Hepatocyte (in vitro differentiated cells): ENCODE measurements at regions not wholly inside any gene's neighbourhood (a gene's known extent, or its start where the extent isn't known, plus 50 kb on each side); places are given as distances from the start of the nearest gene placed in this dataset.

Experiments used
- DNase-seq: peaks from one replicate; pipeline ENCODE4 v3.0.0-alpha.2; 2016; ENCODE audit warnings: low spot score
- H2AFZ ChIP-seq: fragments of 200-600 bp; sonication (generic); 2 replicates; pipeline ENCODE4 v1.6.0; 2016; ENCODE audit warnings: antibody characterized with exemption, mild to moderate bottlenecking
- H3K27ac ChIP-seq: fragments of 200-600 bp; sonication (generic); 2 replicates; pipeline ENCODE4 v1.5.1; 2016; ENCODE audit warnings: mild to moderate bottlenecking
- H3K27me3 ChIP-seq: fragments of 200-600 bp; sonication (generic); 2 replicates; pipeline ENCODE4 v1.6.1; 2016
- H3K36me3 ChIP-seq: fragments of 200-600 bp; sonication (generic); replicated peaks from 2 replicates; pipeline ENCODE4 v1.5.1; 2016; ENCODE audit warnings: low read depth; ENCODE audit not compliant: insufficient read depth
- H3K4me1 ChIP-seq: fragments of 200-600 bp; sonication (generic); 2 replicates; pipeline ENCODE4 v1.5.1; 2016; ENCODE audit warnings: mild to moderate bottlenecking, moderate library complexity; ENCODE audit not compliant: insufficient read depth
- H3K4me2 ChIP-seq: fragments of 200-600 bp; sonication (generic); 2 replicates; pipeline ENCODE4 v1.6.0; 2016
- H3K4me3 ChIP-seq: fragments of 200-600 bp; sonication (generic); 2 replicates; pipeline ENCODE4 v1.5.1; 2016; ENCODE audit warnings: mild to moderate bottlenecking
- H3K79me2 ChIP-seq: fragments of 200-600 bp; sonication (generic); 2 replicates; pipeline ENCODE4 v1.6.0; 2017; ENCODE audit warnings: mild to moderate bottlenecking
- H3K9me2 ChIP-seq: fragments of 200-600 bp; sonication (generic); replicated peaks from 2 replicates; pipeline ENCODE4 v1.6.0; 2017; ENCODE audit warnings: mild to moderate bottlenecking; ENCODE audit not compliant: insufficient read depth
- H3K9me3 ChIP-seq: fragments of 200-600 bp; sonication (generic); 2 replicates; pipeline ENCODE4 v1.5.1; 2016; ENCODE audit warnings: low read depth, mild to moderate bottlenecking
- H4K20me1 ChIP-seq: fragments of 200-600 bp; sonication (generic); 2 replicates; pipeline ENCODE4 v1.6.0; 2016; ENCODE audit warnings: mild to moderate bottlenecking; ENCODE audit not compliant: insufficient read depth, poor library complexity, severe bottlenecking
- EZH2 ChIP-seq: fragments of 200-600 bp; sonication (generic); IDR thresholded peaks from 2 replicates; pipeline ENCODE4 v1.6.1; 2016; ENCODE audit warnings: antibody characterized with exemption, mild to moderate bottlenecking, borderline replicate concordance
- EZH2phosphoT487 ChIP-seq: fragments of 200-600 bp; sonication (generic); IDR thresholded peaks from one replicate; pipeline ENCODE4 v1.6.1; 2018; ENCODE audit warnings: antibody characterized with exemption, mild to moderate bottlenecking, low read depth, moderate library complexity; ENCODE audit not compliant: unreplicated experiment, severe bottlenecking
- WGBS: methylation state at CpG from one replicate; pipeline ENCODE4 v1.1.6; 2016; ENCODE audit warnings: low lambda C conversion rate; ENCODE audit errors: missing lambda C conversion rate; 5-methylcytosine and 5-hydroxymethylcytosine counted together
- TF ChIP-seq, protein P1 (sequence below): fragments of 200-600 bp; sonication (generic); IDR thresholded peaks from 2 replicates; pipeline ENCODE4 v1.5.1; 2016; ENCODE audit warnings: antibody characterized with exemption, mild to moderate bottlenecking; ENCODE audit not compliant: poor library complexity

DNA sequence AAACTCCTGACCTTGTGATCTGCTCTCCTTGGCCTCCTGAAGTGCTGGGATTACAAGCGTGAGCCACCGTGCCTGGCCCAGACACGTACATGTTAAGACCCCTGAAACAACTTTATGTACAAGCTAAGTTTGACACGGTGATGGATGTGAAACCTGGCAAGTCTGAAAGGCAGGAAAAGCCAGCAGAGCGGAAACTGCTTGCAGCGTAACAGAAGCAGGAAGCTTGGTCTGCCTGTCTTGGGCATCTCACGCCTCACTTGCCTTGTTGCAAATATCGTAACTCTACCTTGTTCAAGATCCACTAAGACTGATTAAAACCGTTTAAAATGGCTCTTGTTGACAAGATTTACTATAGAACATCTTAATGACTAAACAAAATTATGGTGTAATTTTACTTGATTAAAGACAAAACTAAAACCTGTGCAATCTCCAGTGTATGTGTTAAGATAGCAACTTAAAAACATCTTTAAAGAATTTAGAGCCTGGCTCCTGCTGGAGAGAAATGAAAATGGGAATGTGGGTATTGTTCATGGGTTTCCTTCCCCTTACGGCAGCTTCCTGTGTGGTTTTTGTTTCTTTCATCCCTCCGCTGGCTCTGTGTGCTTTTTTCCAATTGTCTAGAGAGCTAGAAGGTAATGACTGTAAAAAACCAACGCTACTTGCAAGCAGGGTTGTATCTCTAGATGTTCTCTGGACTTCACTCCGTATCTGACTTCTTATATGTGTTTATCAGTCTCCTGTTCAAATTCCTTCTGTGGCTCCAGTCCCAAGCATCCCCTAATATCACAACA, 477.6 kb downstream of the XYLT1 start:
- no peak overlapping the region for H2AFZ ChIP-seq
- H4K20me1 ChIP-seq, result no peaks in the 10 kb centered on the region
- H3K27ac ChIP-seq, result no peak overlapping the region

DNA sequence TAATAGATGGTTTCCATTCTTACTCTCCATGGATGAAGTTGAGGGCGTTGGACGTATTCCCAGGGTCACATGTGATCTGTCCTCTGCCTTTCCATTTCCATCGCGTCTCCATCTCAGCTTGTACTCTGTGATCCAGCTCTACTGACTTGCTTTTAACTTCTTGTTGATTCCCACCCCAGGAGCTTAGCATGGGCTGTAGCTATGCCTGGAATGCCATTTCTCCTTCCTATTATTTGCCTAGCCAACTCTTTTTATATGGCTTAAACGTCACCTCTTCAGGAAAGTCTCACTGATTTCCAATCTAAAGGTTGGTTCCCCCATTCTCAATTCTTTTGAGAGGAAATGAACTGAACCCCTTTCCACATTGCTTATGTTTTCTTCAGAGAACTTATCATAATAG, 475.9 kb downstream of the XYLT1 start:
- Histone ChIP-seq H4K20me1 (no peaks in the 10 kb centered on the region), H3K9me2 (no peaks in the 10 kb centered on the region), H3K27me3 (peaks cover 3% of the 10 kb centered on the region), H3K79me2 (no peaks in the 10 kb centered on the region), H2AFZ (no peak overlapping the region), H3K36me3 (no peaks in the 10 kb centered on the region), H3K9me3 (no peaks in the 10 kb centered on the region), H3K4me3 (no peak overlapping the region), H3K4me1 (no peaks in the 10 kb centered on the region), H3K4me2 (no peak overlapping the region), H3K27ac (no peak overlapping the region)
- no peak for DNase-seq
- TF ChIP-seq EZH2 (no peak), EZH2phosphoT487 (no peak)
- TF ChIP-seq, protein P1, sequence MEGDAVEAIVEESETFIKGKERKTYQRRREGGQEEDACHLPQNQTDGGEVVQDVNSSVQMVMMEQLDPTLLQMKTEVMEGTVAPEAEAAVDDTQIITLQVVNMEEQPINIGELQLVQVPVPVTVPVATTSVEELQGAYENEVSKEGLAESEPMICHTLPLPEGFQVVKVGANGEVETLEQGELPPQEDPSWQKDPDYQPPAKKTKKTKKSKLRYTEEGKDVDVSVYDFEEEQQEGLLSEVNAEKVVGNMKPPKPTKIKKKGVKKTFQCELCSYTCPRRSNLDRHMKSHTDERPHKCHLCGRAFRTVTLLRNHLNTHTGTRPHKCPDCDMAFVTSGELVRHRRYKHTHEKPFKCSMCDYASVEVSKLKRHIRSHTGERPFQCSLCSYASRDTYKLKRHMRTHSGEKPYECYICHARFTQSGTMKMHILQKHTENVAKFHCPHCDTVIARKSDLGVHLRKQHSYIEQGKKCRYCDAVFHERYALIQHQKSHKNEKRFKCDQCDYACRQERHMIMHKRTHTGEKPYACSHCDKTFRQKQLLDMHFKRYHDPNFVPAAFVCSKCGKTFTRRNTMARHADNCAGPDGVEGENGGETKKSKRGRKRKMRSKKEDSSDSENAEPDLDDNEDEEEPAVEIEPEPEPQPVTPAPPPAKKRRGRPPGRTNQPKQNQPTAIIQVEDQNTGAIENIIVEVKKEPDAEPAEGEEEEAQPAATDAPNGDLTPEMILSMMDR, result no peak
- 80% methylated on average over 5 of the region's 5 CpGs for WGBS

More for the DNA sequence above, 477.6 kb downstream of the XYLT1 start:
- Histone ChIP-seq H3K4me3 (no peak overlapping the region), H3K9me3 (no peaks in the 10 kb centered on the region), H3K9me2 (no peaks in the 10 kb centered on the region), H3K27me3 (peaks cover 3% of the 10 kb centered on the region), H3K4me1 (no peaks in the 10 kb centered on the region), H3K36me3 (no peaks in the 10 kb centered on the region), H3K79me2 (no peaks in the 10 kb centered on the region), H3K4me2 (no peak overlapping the region)
- no peak for TF ChIP-seq EZH2
- no peak for TF ChIP-seq EZH2phosphoT487
- TF ChIP-seq, protein P1, result no peak
- DNase-seq, result no peak
- 80% methylated on average over 13 of the region's 13 CpGs for WGBS

DNA sequence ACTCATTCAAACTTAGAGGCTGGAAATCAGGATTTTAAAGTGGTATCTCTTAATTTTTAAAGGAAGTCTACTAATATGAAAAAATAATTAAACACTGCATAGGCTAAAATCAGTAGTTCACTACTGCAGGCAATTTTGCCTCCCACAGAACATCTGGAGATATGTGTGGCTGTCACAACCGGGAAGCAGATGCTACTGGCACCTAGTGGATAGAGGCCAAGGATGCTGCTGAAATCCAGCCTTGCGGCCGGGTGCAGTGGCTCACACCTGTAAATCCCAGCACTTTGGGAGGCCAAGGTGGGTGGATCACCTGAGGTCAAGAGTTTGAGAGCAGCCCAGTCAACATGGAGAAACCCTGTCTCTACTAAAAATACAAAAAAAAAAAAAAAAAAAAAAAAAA, 473.9 kb downstream of the XYLT1 start:
- no peaks in the 10 kb centered on the region for H3K4me1 ChIP-seq
- no peak for DNase-seq
- whole genome bisulfite sequencing, result 62% methylated on average over 3 of the region's 3 CpGs
- H4K20me1 ChIP-seq, result no peaks in the 10 kb centered on the region
- no peak overlapping the region for H3K4me3 ChIP-seq
- H3K36me3 ChIP-seq, result no peaks in the 10 kb centered on the region
- H3K27ac ChIP-seq, result no peak overlapping the region
- no peaks in the 10 kb centered on the region for H3K9me2 ChIP-seq
- peaks cover 3% of the 10 kb centered on the region for H3K27me3 ChIP-seq
- H3K4me2 ChIP-seq, result no peak overlapping the region
- TF ChIP-seq EZH2, result no peak
- H2AFZ ChIP-seq, result no peak overlapping the region
- no peaks in the 10 kb centered on the region for H3K9me3 ChIP-seq
- H3K79me2 ChIP-seq, result no peaks in the 10 kb centered on the region

DNA sequence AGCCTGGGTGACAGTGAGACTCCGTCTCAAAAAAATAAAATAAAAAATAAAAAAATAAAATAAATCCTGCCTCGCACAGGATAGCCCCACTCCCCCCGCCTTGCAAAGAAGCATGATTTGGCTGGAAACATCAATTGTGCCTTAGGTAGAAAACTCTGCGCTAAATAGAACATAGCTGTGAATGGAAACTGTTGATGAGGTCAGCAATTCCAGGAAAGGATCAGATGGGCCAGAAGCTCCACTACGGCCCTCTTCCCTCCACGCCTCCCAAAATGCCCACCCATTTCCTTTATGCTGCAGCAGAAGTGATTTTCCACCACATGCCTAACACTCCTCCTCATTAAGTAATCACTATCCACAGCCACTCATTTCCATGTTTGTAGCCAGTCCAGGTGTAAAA, 473.4 kb downstream of the XYLT1 start:
- WGBS, result 95% methylated on average over 6 of the region's 6 CpGs

More for the DNA sequence above, 473.4 kb downstream of the XYLT1 start:
- TF ChIP-seq, protein P1, result no peak
- no peak for TF ChIP-seq EZH2
- no peak overlapping the region for H3K4me3 ChIP-seq
- no peaks in the 10 kb centered on the region for H3K9me2 ChIP-seq
- no peak overlapping the region for H2AFZ ChIP-seq
- no peaks in the 10 kb centered on the region for H4K20me1 ChIP-seq
- no peak for DNase-seq
- no peaks in the 10 kb centered on the region for H3K79me2 ChIP-seq
- no peak overlapping the region for H3K27ac ChIP-seq
- H3K27me3 ChIP-seq, result peaks cover 3% of the 10 kb centered on the region
- no peaks in the 10 kb centered on the region for H3K4me1 ChIP-seq
- no peaks in the 10 kb centered on the region for H3K36me3 ChIP-seq
- no peaks in the 10 kb centered on the region for H3K9me3 ChIP-seq
- no peak overlapping the region for H3K4me2 ChIP-seq
